Rectal smooth muscle tissue (tissue), 1 donor: ENCODE measurements at regions not wholly inside any gene's neighbourhood (a gene's known extent, or its start where the extent isn't known, plus 50 kb on each side); places are given as distances from the start of the nearest gene placed in this dataset.

Experiments used
- H3K27ac ChIP-seq: one replicate; pipeline ENCODE4 v1.7.0; 2013; ENCODE audit warnings: low read depth, low read length, inconsistent platforms
- H3K27me3 ChIP-seq: one replicate; pipeline ENCODE4 v1.7.0; 2013; ENCODE audit warnings: low read length; ENCODE audit not compliant: control insufficient read depth, insufficient read depth
- H3K36me3 ChIP-seq: one replicate; pipeline ENCODE4 v1.7.0; 2013; ENCODE audit warnings: low read length; ENCODE audit not compliant: control insufficient read depth, insufficient read depth
- H3K4me1 ChIP-seq: one replicate; pipeline ENCODE4 v1.7.0; 2013; ENCODE audit warnings: low read length; ENCODE audit not compliant: control insufficient read depth, insufficient read depth
- H3K4me3 ChIP-seq: one replicate; pipeline ENCODE4 v1.7.0; 2013; ENCODE audit warnings: low read length
- H3K9ac ChIP-seq: one replicate; pipeline ENCODE4 v1.7.0; 2013; ENCODE audit warnings: low read length

DNA sequence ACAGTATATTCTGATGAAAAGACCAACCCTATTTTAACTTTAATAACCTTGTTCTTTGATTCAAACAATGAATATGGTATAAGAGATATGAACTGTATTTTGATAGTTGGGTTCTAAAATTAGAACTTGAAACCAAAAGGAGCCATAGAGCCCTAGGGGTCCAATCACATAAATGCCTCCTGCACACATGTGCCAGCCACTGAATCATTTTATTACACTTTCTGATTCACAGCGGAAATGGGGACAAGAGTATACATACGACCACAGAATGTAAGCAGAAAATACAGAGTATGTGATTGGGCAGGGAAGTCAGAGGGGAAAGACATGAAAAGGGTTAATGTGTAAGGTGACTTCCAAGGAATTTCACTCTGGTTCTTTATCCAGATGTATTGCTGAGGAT is 1000.2 kb downstream of the NR2F1-AS1 start:
- Histone ChIP-seq H3K4me1 (no peaks in the 10 kb centered on the region), H3K27ac (no peak overlapping the region), H3K4me3 (no peak overlapping the region), H3K36me3 (no peaks in the 10 kb centered on the region), H3K9ac (no peak overlapping the region), H3K27me3 (no peaks in the 10 kb centered on the region)

DNA sequence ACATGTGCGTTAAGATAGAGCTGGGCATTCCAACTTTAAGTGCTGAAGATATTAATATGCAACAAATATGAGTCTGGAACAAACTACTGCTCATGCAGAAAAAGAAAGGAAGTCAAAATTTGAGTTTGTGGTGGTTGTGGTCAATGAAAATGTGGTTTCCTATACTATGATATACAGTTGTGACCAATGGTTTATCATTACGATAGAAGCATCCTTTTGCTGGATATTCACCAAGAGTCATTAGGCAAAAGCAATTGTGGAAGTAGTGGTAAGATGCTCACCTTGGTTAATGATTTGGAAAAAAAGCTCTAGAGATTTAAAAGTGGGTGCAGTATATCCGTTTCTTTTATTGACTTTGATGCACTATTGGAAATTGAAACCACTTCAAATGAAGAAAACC is 1007.0 kb downstream of the NR2F1-AS1 start:
- no peak overlapping the region for H3K9ac ChIP-seq
- H3K27me3 ChIP-seq = no peaks in the 10 kb centered on the region
- H3K4me1 ChIP-seq = no peaks in the 10 kb centered on the region
- H3K4me3 ChIP-seq = no peak overlapping the region
- H3K27ac ChIP-seq = no peak overlapping the region
- no peaks in the 10 kb centered on the region for H3K36me3 ChIP-seq

DNA sequence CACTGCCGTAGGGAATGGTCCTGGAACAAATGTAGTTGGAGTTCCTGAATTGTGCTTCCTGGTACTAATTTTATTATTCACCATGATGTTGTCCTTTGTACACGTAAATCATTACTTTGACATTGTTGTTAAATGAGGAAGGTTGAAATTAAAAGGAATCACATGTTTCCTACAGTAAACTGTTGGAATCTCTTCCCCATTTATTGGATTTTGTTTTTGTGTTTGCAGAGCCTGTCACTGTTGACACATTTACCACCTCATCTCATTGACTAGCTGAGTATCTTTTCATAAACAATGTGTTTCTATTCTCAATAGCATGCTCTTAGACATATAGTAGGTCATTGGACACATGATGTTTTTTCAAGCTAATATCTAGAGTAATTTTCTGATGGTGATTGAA is 1012.5 kb downstream of the NR2F1-AS1 start:
- Histone ChIP-seq H3K9ac (no peak overlapping the region), H3K4me3 (no peak overlapping the region), H3K27me3 (no peaks in the 10 kb centered on the region)

DNA sequence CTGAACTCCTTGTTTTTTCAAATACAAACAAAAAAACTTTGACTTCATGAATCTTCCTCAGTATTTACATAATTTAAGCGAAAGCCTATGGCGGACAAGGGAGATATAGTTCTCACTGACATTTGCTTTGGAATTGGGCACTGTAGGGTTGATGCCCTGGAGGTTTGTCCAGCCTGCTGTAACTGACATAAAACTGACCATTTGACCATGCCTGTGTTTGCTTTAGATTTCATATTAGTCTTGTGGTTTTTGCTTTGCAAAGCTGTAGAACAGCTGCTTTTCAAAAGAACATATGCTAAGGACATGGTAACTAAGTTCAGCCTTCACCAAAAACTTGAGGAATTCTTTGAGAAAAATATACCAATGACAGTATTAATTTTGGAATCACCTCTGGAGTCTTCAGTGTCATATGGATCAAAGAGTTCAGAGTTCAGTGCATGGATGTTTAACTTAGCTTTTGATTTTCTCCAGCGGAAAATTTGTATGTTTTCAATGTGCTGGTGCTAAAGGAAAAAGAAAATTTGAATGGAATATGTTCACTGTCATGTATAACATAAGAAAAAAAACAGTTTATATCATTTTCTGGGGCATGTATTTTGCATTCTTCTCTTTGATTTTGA is 1013.1 kb downstream of the NR2F1-AS1 start:
- H3K36me3 ChIP-seq = no peaks in the 10 kb centered on the region
- H3K27me3 ChIP-seq = no peaks in the 10 kb centered on the region
- H3K27ac ChIP-seq = no peak overlapping the region
- H3K9ac ChIP-seq = no peak overlapping the region
- no peak overlapping the region for H3K4me3 ChIP-seq
- no peaks in the 10 kb centered on the region for H3K4me1 ChIP-seq

More for the DNA sequence above, 1012.5 kb downstream of the NR2F1-AS1 start:
- Histone ChIP-seq H3K36me3 (no peaks in the 10 kb centered on the region), H3K4me1 (no peaks in the 10 kb centered on the region), H3K27ac (no peak overlapping the region)

DNA sequence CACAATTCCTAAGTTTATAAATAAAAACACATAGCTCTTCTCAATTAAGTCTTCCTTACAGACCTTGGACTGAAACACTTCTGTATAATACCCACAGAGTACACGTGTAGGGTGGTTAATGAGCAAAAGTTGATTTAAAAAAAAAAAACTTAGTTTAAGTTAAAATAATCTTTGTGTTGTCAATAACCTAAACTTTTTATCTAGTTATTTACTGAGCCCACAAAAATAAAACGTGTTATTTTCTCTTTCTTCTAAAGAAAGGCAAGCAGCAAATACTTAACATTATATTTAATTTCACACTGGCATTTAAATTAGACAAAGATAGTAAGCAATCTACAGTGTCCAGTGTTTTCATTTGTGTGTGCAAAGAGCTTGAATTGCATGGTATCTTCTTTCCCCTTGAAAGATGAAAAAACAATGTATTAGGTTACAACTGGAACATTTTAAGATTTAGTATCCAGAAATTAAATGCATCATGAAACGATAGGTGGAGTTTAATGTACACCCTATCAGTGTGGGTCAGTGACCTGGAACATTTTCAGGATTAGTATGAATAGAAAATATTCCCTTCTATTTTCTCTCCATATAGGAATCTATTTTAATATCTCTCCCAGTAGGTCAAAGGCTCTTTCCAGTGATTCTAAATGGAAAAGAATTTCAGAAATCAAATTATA is 1014.8 kb downstream of the NR2F1-AS1 start:
- Histone ChIP-seq H3K4me1 (no peaks in the 10 kb centered on the region), H3K36me3 (no peaks in the 10 kb centered on the region), H3K9ac (no peak overlapping the region), H3K4me3 (no peak overlapping the region), H3K27me3 (no peaks in the 10 kb centered on the region), H3K27ac (no peak overlapping the region)

DNA sequence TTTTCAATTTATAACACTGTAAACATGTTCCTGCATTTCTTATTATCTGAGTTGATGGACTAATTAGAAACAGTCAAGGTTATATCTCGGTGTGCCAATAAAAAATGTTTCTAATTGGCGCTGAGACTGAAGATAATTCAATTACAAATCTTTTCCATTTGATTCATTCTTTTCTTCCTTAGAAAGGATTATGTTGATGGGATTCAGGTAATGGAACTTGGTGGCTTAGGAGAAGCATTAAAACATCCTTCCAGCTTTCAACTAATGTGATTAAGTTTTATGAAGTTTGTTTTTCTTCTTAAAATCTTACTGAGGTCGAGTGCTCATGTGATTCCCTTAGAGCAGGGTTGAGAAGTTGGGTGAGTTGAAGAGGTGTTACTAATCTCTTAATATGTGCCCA is 1015.3 kb downstream of the NR2F1-AS1 start:
- Histone ChIP-seq H3K36me3 (no peaks in the 10 kb centered on the region), H3K4me3 (no peak overlapping the region), H3K27me3 (no peaks in the 10 kb centered on the region), H3K9ac (no peak overlapping the region), H3K27ac (no peak overlapping the region), H3K4me1 (no peaks in the 10 kb centered on the region)

DNA sequence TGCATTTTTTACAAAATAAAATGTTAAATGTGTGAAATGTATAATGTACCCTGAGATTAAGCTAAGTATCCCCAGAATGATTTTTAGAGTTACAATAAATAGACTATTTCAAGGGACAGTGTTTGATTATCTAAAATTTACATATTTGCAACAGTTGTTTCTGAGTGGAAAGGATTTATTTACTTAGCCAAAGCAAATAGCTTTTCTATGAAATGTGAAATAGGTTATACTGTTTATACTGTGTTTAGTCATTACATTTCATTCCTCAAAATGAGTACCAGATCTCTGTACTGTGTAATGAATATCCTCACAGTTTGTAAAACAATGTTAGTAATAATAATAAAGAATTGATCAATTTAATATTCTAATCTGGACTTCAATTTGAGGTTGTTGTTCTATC is 1019.0 kb downstream of the NR2F1-AS1 start:
- Histone ChIP-seq H3K36me3 (no peaks in the 10 kb centered on the region), H3K4me3 (no peak overlapping the region), H3K27me3 (no peaks in the 10 kb centered on the region), H3K4me1 (no peaks in the 10 kb centered on the region), H3K27ac (no peak overlapping the region), H3K9ac (no peak overlapping the region)

DNA sequence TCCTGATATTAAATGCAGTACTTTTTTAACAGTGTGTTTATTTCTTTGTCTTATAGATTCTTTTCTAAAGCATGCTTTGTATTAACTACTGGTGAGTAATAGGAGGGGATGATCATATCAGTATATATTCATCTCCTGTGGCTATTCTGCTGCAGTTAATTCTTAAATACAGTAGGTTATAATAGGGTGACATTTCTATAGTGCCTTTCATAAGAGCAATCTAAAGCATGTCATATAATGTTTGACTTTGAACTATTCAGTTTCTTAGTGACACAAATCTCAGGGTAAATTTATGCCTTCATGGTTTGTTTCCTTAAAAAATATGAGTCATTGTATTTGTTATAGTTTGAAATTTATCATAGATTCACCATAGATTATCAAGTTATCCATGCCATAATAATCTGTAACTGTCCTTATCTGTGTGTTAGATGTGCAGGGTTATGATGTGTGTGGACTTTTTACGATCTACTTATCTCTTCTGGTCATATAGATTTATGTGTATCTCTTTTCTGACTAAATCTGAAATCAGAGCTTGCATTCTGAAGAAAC is 1019.5 kb downstream of the NR2F1-AS1 start:
- H3K27ac ChIP-seq = no peak overlapping the region
- H3K9ac ChIP-seq = no peak overlapping the region
- H3K36me3 ChIP-seq = no peaks in the 10 kb centered on the region
- no peak overlapping the region for H3K4me3 ChIP-seq
- no peaks in the 10 kb centered on the region for H3K4me1 ChIP-seq
- no peaks in the 10 kb centered on the region for H3K27me3 ChIP-seq

DNA sequence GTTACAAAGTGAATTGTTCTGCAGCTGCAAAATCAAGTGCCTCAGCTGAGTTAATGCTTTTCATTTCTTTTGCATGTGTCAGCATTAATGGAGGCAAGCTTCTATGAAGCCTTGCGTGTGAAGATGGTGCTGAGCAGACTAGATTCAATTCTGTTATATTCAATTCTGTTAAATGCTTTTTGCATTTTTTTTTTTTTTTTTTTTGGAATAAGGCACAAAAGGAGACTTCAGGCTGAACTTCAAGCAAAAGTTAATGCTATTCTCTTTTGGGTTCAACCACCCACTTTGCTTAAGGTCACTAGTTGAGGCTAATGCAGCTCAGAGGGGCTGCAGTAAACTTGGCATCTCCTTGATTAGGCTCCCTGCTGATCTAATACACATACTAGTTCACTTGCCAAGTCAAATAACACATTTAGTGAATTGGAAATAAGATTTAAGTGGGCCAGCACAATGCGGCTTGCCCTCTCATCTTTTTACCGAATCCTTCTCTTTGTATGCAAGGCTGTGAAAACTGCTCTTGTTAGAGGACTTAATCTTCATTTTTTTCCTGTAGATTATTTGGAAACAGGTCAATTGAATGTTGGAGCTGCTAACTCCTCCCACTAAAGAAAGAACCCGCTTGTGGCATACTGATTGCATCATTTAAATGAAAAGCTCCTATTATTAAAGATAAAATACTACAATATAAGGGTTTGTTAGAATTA is 1020.2 kb downstream of the NR2F1-AS1 start:
- Histone ChIP-seq H3K27ac (no peak overlapping the region), H3K4me3 (no peak overlapping the region), H3K4me1 (no peaks in the 10 kb centered on the region), H3K27me3 (no peaks in the 10 kb centered on the region), H3K36me3 (no peaks in the 10 kb centered on the region), H3K9ac (no peak overlapping the region)

DNA sequence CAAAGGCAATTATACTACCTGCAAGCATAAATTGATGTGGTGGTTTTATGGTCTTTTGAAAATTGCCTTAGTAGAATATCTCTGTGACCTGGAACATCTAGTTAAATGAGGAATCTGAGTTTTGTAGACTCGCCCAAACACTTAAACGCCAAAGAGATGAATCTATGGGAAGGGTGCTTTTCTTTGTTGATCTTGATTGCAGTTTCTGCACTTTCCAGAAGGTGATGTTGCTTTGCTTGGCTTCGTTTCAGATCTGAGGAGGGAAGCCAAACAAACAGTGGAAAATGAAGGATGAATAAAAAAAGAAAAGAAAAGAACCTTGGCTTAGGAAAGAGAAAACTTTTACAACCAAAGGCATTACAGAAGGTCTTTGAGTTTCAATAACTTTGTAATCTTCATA is 1021.2 kb downstream of the NR2F1-AS1 start:
- Histone ChIP-seq H3K36me3 (no peaks in the 10 kb centered on the region), H3K27ac (no peak overlapping the region), H3K27me3 (no peaks in the 10 kb centered on the region), H3K4me3 (no peak overlapping the region), H3K9ac (no peak overlapping the region), H3K4me1 (no peaks in the 10 kb centered on the region)

DNA sequence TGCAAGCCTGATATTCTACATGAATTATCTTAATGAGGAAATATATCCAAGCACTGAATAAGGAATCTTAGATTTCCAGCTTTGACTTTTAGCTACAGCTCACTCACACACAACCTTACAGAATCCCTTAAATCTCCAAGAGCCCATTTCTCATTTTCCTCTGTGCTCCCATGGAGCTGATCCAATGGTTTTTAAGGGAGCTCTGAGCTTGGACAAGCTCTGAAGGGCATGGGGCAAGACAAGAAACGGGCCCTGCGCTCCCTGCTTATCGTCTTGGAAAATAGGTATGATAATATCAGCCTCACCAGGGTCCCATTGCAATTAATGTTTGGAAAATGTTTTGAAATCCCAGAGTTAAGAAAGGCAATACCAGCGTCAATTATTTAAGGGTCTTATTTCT is 1021.7 kb downstream of the NR2F1-AS1 start:
- H3K27ac ChIP-seq = no peak overlapping the region
- H3K4me1 ChIP-seq = no peaks in the 10 kb centered on the region
- no peak overlapping the region for H3K9ac ChIP-seq
- H3K27me3 ChIP-seq = no peaks in the 10 kb centered on the region
- H3K36me3 ChIP-seq = no peaks in the 10 kb centered on the region
- H3K4me3 ChIP-seq = no peak overlapping the region

DNA sequence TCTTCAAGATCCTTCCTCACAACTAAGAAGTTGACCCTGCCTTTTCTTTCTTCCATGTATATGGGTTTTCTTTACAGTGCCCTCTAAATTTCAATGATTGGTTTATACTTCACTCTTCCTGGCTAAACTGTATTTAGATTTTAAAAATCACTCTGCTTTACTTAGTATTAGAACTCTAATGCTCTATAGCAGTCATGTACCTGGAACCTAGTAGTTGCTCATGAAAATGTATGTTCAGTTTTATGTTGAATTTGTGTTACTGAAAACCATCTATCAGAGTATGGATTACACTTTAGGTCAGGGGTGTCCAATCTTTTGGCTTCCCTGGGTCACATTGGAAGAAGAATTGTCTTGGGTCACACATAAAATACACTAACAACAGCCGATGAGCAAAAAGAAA is 1024.3 kb downstream of the NR2F1-AS1 start:
- Histone ChIP-seq H3K27ac (no peak overlapping the region), H3K27me3 (no peaks in the 10 kb centered on the region), H3K36me3 (no peaks in the 10 kb centered on the region), H3K4me1 (no peaks in the 10 kb centered on the region), H3K9ac (no peak overlapping the region), H3K4me3 (no peak overlapping the region)
